HEK293T (cell line): ENCODE measurements at regions not wholly inside any gene's neighbourhood (a gene's known extent, or its start where the extent isn't known, plus 50 kb on each side); places are given as distances from the start of the nearest gene placed in this dataset.

Source experiments
- CTCF ChIA-PET: fragments of 350-600 bp; formaldehyde crosslinking; extraction: SDS; loops from one replicate; lab custom pipeline; 2021; ENCODE audit warnings: antibody characterized with exemption, inconsistent platforms; lab: Yijun Ruan, JAX
- POLR2A ChIA-PET: fragments of 350-600 bp; formaldehyde crosslinking; extraction: SDS; loops from one replicate; lab custom pipeline; 2020; ENCODE audit warnings: antibody characterized with exemption, inconsistent platforms; lab: Yijun Ruan, JAX
- DNase-seq: peaks from one replicate; pipeline ENCODE4 v3.0.0; 2012; ENCODE audit warnings: mixed read lengths; ENCODE audit errors: extremely low spot score
- ARNT ChIP-seq: fragments of 450-650 bp; IDR thresholded peaks from 2 replicates; pipeline ENCODE4 v1.6.1; 2017; ENCODE audit warnings: mild to moderate bottlenecking
- BHLHE40 ChIP-seq: fragments of 450-650 bp; IDR thresholded peaks from 2 replicates; pipeline ENCODE4 v1.6.1; 2016; ENCODE audit warnings: mild to moderate bottlenecking, moderate library complexity, borderline replicate concordance
- CTBP1 ChIP-seq: fragments of 450-650 bp; IDR thresholded peaks from 2 replicates; pipeline ENCODE4 v1.6.1; 2016; ENCODE audit warnings: borderline replicate concordance
- ELF4 ChIP-seq: fragments of 450-650 bp; IDR thresholded peaks from 2 replicates; pipeline ENCODE4 v1.6.1; 2017; ENCODE audit warnings: antibody characterized with exemption
- FOXA1 ChIP-seq: fragments of 450-650 bp; IDR thresholded peaks from 2 replicates; pipeline ENCODE4 v1.6.1; 2016; ENCODE audit warnings: mild to moderate bottlenecking
- FOXK2 ChIP-seq: fragments of 450-650 bp; IDR thresholded peaks from 2 replicates; pipeline ENCODE4 v1.6.1; 2016; ENCODE audit warnings: mild to moderate bottlenecking
- FOXM1 ChIP-seq: fragments of 450-650 bp; IDR thresholded peaks from 2 replicates; pipeline ENCODE4 v1.6.1; 2017; ENCODE audit warnings: mild to moderate bottlenecking, borderline replicate concordance
- HDGF ChIP-seq: fragments of 450-650 bp; IDR thresholded peaks from 2 replicates; pipeline ENCODE4 v1.6.1; 2017; ENCODE audit warnings: antibody characterized with exemption, borderline replicate concordance
- L3MBTL2 ChIP-seq: fragments of 450-650 bp; conservative IDR thresholded peaks from 2 replicates; pipeline ENCODE4 v1.6.1; 2016; ENCODE audit warnings: mild to moderate bottlenecking
- LEF1 ChIP-seq: fragments of 450-650 bp; IDR thresholded peaks from 2 replicates; pipeline ENCODE4 v1.6.1; 2017; ENCODE audit warnings: mild to moderate bottlenecking, borderline replicate concordance
- NFRKB ChIP-seq: fragments of 450-650 bp; IDR thresholded peaks from 2 replicates; pipeline ENCODE4 v1.6.1; 2016; ENCODE audit warnings: mild to moderate bottlenecking, moderate library complexity
- SP1 ChIP-seq: fragments of 450-650 bp; IDR thresholded peaks from 2 replicates; pipeline ENCODE4 v1.6.1; 2017
- SUZ12 ChIP-seq: fragments of 450-650 bp; IDR thresholded peaks from 2 replicates; pipeline ENCODE4 v1.6.1; 2016; ENCODE audit warnings: mild to moderate bottlenecking
- TARDBP ChIP-seq: fragments of 450-650 bp; IDR thresholded peaks from 2 replicates; pipeline ENCODE4 v1.6.1; 2016
- ZNF384 ChIP-seq: fragments of 450-650 bp; IDR thresholded peaks from 2 replicates; pipeline ENCODE4 v1.6.1; 2016
- TF ChIP-seq, protein P1 (sequence below): fragments of 450-650 bp; IDR thresholded peaks from 2 replicates; pipeline ENCODE4 v1.6.1; 2016

DNA sequence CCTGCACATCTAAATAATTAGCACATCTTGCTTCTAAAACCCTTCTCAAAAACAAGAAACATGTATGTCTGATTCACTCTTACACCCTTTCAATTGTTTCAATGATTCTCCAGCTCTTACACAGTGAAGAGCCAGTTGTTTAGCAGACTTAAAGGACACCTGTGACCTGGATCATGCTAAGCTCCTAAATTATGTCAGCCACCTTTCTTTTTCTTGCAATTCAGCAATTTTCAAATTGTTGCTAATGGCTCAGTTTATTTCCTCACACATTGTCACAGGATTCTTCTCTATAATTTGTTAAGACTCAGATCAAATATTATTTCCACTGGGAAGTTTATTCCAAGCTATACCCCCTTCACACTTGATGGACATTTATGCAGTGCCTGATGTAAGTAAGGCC, 413.2 kb downstream of the PLA2G4A start:
- POLR2A ChIA-PET = no interaction called here

DNA sequence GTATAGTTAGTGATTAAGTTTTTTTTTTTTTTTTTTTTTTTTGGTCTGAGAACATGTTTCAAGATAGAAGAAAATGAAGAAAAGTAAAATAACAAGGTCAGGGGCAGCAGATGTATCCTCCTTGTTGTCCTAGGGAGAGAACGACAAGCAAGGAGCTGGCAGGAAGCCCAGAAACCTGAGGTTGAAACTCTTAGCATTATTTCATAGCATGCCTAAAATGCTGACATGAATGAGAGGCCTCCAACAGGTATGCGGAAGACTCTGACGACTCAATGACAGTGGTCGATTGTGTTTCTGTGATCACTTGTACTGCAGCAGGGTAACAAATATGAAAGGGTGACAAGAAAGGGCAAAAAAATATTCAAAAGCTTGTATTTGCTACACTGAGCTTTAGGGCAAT, 415.9 kb downstream of the PLA2G4A start:
- no peak for DNase-seq
- CTCF ChIA-PET = no interaction called here

More for the DNA sequence above, 413.2 kb downstream of the PLA2G4A start:
- no peak for DNase-seq
- CTCF ChIA-PET = no interaction called here
- TF ChIP-seq NFRKB = no peak
- no peak for TF ChIP-seq SP1
- TF ChIP-seq ZNF384 = no peak
- TF ChIP-seq TARDBP = no peak
- TF ChIP-seq CTBP1 = no peak
- TF ChIP-seq FOXA1 = no peak
- no peak for TF ChIP-seq ARNT
- TF ChIP-seq BHLHE40 = no peak
- no peak for TF ChIP-seq HDGF
- TF ChIP-seq, protein P1, sequence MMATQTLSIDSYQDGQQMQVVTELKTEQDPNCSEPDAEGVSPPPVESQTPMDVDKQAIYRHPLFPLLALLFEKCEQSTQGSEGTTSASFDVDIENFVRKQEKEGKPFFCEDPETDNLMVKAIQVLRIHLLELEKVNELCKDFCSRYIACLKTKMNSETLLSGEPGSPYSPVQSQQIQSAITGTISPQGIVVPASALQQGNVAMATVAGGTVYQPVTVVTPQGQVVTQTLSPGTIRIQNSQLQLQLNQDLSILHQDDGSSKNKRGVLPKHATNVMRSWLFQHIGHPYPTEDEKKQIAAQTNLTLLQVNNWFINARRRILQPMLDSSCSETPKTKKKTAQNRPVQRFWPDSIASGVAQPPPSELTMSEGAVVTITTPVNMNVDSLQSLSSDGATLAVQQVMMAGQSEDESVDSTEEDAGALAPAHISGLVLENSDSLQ = no peak
- no peak for TF ChIP-seq L3MBTL2
- no peak for TF ChIP-seq LEF1
- TF ChIP-seq FOXM1 = no peak
- no peak for TF ChIP-seq FOXK2
- TF ChIP-seq ELF4 = no peak
- no peak for TF ChIP-seq SUZ12

DNA sequence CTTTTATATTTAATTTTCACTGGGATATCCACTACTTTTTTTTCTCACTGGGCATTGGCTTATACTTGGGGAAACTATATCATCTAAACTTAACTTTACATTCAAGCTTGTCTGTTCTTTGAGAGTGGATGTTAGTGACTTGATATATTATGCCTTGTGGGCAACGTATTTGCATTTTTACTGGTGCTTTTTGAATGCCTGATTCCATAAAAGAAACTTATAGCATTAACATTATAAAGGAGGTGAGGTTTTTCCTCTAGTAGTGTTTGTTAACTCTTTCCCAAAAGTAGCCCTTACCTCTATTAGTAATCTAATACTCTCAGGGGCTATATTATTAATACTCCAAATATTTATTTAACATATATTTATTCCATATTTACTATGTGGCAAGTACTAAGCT, 416.5 kb downstream of the PLA2G4A start:
- no peak for DNase-seq
- ChIA-PET POLR2A (no interaction called here), CTCF (no interaction called here)
- TF ChIP-seq FOXK2 = no peak
- no peak for TF ChIP-seq TARDBP
- no peak for TF ChIP-seq CTBP1
- TF ChIP-seq SP1 = no peak
- TF ChIP-seq, protein P1 = no peak
- TF ChIP-seq SUZ12 = no peak
- no peak for TF ChIP-seq FOXM1
- no peak for TF ChIP-seq FOXA1
- no peak for TF ChIP-seq ARNT
- no peak for TF ChIP-seq HDGF
- TF ChIP-seq ZNF384 = no peak
- no peak for TF ChIP-seq NFRKB
- TF ChIP-seq L3MBTL2 = no peak
- TF ChIP-seq LEF1 = no peak

More for the DNA sequence above, 415.9 kb downstream of the PLA2G4A start:
- POLR2A ChIA-PET = no interaction called here
- TF ChIP-seq SP1 (no peak), HDGF (no peak)

DNA sequence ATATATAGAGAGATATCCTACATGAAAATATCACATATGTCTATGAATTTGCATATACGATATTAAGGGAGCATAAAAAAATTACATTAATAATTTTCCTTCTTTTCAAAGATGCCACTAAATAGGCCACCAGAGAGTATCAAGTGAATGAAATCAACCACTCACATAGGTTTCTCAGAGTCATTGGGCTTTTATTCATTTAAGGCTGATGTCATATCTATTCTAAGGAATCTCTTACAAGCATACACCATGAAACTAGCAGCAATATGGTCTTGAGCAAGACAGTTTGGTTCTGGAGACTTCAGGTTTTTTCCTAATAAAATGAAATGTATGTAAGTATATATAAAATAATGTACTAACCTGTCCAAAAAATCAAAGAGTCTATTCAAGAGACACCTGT, 420.4 kb downstream of the PLA2G4A start:
- no peak for TF ChIP-seq CTBP1
- no peak for TF ChIP-seq ELF4
- TF ChIP-seq TARDBP = no peak
- TF ChIP-seq BHLHE40 = no peak
- TF ChIP-seq ARNT = no peak
- no peak for TF ChIP-seq LEF1
- TF ChIP-seq HDGF = no peak
- TF ChIP-seq FOXK2 = no peak
- no peak for TF ChIP-seq ZNF384
- no peak for TF ChIP-seq FOXM1
- POLR2A ChIA-PET = no interaction called here
- CTCF ChIA-PET = no interaction called here
- DNase-seq = no peak

DNA sequence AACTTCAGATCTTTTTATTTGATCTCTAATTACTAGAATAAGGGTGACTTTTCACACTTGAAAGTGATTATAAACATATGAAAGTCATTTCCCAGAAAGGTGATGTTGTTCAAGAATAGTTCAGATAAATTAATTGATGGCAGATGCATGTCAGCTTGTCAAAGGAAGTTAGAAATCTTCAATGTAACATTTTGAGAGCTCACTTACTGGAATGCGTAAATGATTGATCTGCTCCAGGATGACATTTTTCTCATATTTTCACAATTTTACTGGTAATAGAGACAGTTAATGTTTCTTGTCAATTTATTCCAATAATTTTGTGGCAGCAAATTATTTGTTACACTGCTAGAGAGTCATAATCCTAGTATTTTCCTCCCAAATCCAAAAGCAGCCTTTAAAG, 424.2 kb downstream of the PLA2G4A start:
- ChIA-PET CTCF (interaction anchor here (0.6 kb wide), 1 partner anchor 12 kb away, joined by 3 read pairs; no protein-coding TSS in a partner anchor), POLR2A (no interaction called here)
- DNase-seq = no peak
- TF ChIP-seq FOXA1 = no peak
- TF ChIP-seq ZNF384 = no peak
- TF ChIP-seq HDGF = no peak
- TF ChIP-seq LEF1 = no peak
- TF ChIP-seq L3MBTL2 = no peak
- TF ChIP-seq, protein P1 = no peak
- no peak for TF ChIP-seq FOXM1
- no peak for TF ChIP-seq NFRKB
- TF ChIP-seq TARDBP = no peak
- no peak for TF ChIP-seq ARNT
- no peak for TF ChIP-seq SP1

DNA sequence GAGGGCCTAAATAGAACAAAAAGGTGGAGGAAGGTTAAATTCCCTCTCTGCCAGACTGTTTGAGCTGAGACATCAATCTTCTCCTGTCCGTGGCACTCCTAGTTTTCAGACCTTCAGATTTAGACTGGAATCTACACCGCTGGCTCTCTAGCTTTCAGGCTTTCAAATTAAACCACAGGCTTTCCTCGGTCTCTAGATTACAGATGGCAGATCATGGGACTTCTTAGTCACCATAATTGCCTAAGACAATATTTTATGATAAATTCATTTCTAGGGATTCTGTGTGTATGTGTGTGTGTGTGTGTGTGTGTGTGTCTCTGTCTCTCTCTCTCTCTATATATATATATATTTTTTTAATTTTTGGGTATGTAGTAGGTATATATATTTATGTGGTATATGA, 428.7 kb downstream of the PLA2G4A start:
- ChIA-PET POLR2A (no interaction called here), CTCF (interaction anchor here (0.7 kb wide), 1 partner anchor 236 kb away, joined by 3 read pairs; no protein-coding TSS in a partner anchor)
- no peak for DNase-seq
- TF ChIP-seq ARNT = no peak
- no peak for TF ChIP-seq FOXM1
- TF ChIP-seq SUZ12 = no peak
- no peak for TF ChIP-seq TARDBP
- TF ChIP-seq LEF1 = no peak
- no peak for TF ChIP-seq FOXA1
- no peak for TF ChIP-seq NFRKB
- no peak for TF ChIP-seq FOXK2
- no peak for TF ChIP-seq L3MBTL2
